HCT116 (cell line): ENCODE measurements at regions not wholly inside any gene's neighbourhood (a gene's known extent, or its start where the extent isn't known, plus 50 kb on each side); places are given as distances from the start of the nearest gene placed in this dataset.

Experiments used
- ATAC-seq: fragments of 200-7000 bp; cut with Tn5 transposase; 2 replicates; pipeline ENCODE4 v1.9.1; 2020; ENCODE audit warnings: mild to moderate bottlenecking, moderate library complexity
- BruUV-seq: library from RNA; stranded (reverse); fragments of 400-500 nt; replicated peaks from 2 replicates; lab custom pipeline; 2021; lab: Mats Ljungman, UMichigan
- CTCF ChIA-PET: fragments of 300-600 bp; sonication (Branson Sonifier 250); formaldehyde crosslinking; loops from one replicate; lab custom pipeline; 2021; ENCODE audit warnings: antibody characterized with exemption; lab: Charles Lee
- POLR2A ChIA-PET: fragments of 300-600, 350-600 bp; sonication (Branson Sonifier 250); formaldehyde crosslinking; loops from one replicate; lab custom pipeline; 2021; ENCODE audit warnings: antibody characterized with exemption; lab: Charles Lee
- RAD21 ChIA-PET, 2 experiments: fragments of 300-600 bp; sonication (Branson Sonifier 250); formaldehyde crosslinking; loops; one replicate each; lab custom pipeline; 2023; ENCODE audit warnings: low total read pairs in 2 of 2; ENCODE audit not compliant: uncharacterized antibody in 2 of 2, unreplicated experiment in 2 of 2, low non-redundant PET in 1 of 2; lab: Charles Lee
- DNase-seq: peaks from one replicate; pipeline ENCODE4 v3.0.0-alpha.2; 2010; ENCODE audit warnings: low read depth, low spot score
- H2AFZ ChIP-seq: fragments of 200-600 bp; shearing (Covaris generic), sonication (generic); 2 replicates; pipeline ENCODE4 v1.6.1; 2017; ENCODE audit warnings: low read depth, mixed run types, mixed read lengths, antibody characterized with exemption, low read length; ENCODE audit not compliant: poor library complexity, severe bottlenecking
- H3K27ac ChIP-seq: 2 replicates; pipeline ENCODE4 v1.5.1; 2012; ENCODE audit warnings: low read depth, low read length
- H3K27me3 ChIP-seq: fragments of 200-600 bp; sonication (generic); 2 replicates; pipeline ENCODE4 v1.6.1; 2016; ENCODE audit warnings: mixed run types, low read length, mixed read lengths; ENCODE audit not compliant: insufficient read depth
- H3K36me3 ChIP-seq, 2 experiments: fragments of 200-500 bp in 1 of 2; fragments of 200-600 bp in 1 of 2; sonication (Bioruptor generic) in 1 of 2; sonication (generic) in 1 of 2; 2 replicates each; pipeline versions ENCODE4 v1.5.1 to v1.6.1; 2014 to 2016; ENCODE audit warnings: low read length in 2 of 2, inconsistent platforms in 1 of 2, mixed read lengths in 1 of 2, mixed run types in 1 of 2; ENCODE audit not compliant: insufficient read depth in 2 of 2, control insufficient read depth in 1 of 2
- H3K4me1 ChIP-seq, 2 experiments: fragments of 200-600 bp in 1 of 2; sonication (generic) in 1 of 2; 2 replicates each; pipeline versions ENCODE4 v1.5.1 to v1.6.1; 2012 to 2017; ENCODE audit warnings: low read length in 2 of 2, inconsistent platforms in 1 of 2, mild to moderate bottlenecking in 1 of 2, mixed read lengths in 1 of 2, mixed run types in 1 of 2, moderate library complexity in 1 of 2; ENCODE audit not compliant: insufficient read depth in 2 of 2, control insufficient read depth in 1 of 2
- H3K4me2 ChIP-seq: fragments of 200-600 bp; sonication (generic); 2 replicates; pipeline ENCODE4 v1.6.1; 2017; ENCODE audit warnings: mixed run types, low read length, mixed read lengths
- H3K4me3 ChIP-seq, 2 experiments: fragments of 200-600 bp in 1 of 2; sonication (generic) in 1 of 2; replicated peaks in 1 of 2; 2 replicates each; pipeline ENCODE4 v1.5.1; 2011 to 2016; ENCODE audit warnings: low read length in 2 of 2, control low read depth in 1 of 2, low read depth in 1 of 2, mild to moderate bottlenecking in 1 of 2, mixed read lengths in 1 of 2, mixed run types in 1 of 2
- H3K79me2 ChIP-seq: fragments of 200-600 bp; sonication (generic); 2 replicates; pipeline ENCODE4 v1.6.1; 2017; ENCODE audit warnings: mild to moderate bottlenecking, mixed run types, low read length, moderate library complexity, mixed read lengths; ENCODE audit not compliant: insufficient read depth
- H3K9ac ChIP-seq: fragments of 200-600 bp; sonication (generic); 2 replicates; pipeline ENCODE4 v1.6.1; 2016; ENCODE audit warnings: low read length, mixed read lengths
- H3K9me2 ChIP-seq: fragments of 200-600 bp; sonication (generic), shearing (Covaris generic); 2 replicates; pipeline ENCODE4 v1.6.1; 2017; ENCODE audit warnings: mixed run types, mild to moderate bottlenecking, moderate library complexity; ENCODE audit not compliant: insufficient read depth
- H3K9me3 ChIP-seq, 2 experiments: fragments of 200-500 bp in 1 of 2; fragments of 200-600 bp in 1 of 2; sonication (Bioruptor generic) in 1 of 2; sonication (generic) in 1 of 2; 2 replicates each; pipeline ENCODE4 v1.6.1; 2014 to 2017; ENCODE audit warnings: low read length in 2 of 2, mixed read lengths in 2 of 2, inconsistent platforms in 1 of 2, low read depth in 1 of 2, mild to moderate bottlenecking in 1 of 2, mixed run types in 1 of 2, moderate library complexity in 1 of 2; ENCODE audit not compliant: control insufficient read depth in 1 of 2, insufficient read depth in 1 of 2
- H4K20me1 ChIP-seq: fragments of 200-600 bp; sonication (generic), shearing (Covaris generic); 2 replicates; pipeline ENCODE4 v1.6.1; 2017; ENCODE audit warnings: mixed run types, mild to moderate bottlenecking, moderate library complexity; ENCODE audit not compliant: insufficient read depth
- ATF3 ChIP-seq: IDR thresholded peaks from 2 replicates; pipeline ENCODE4 v1.6.1; 2012
- CEBPB ChIP-seq: IDR thresholded peaks from 2 replicates; pipeline ENCODE4 v1.6.1; 2012; ENCODE audit warnings: low read depth
- ELF1 ChIP-seq: IDR thresholded peaks from 2 replicates; pipeline ENCODE4 v1.6.1; 2012; ENCODE audit warnings: low read depth, borderline replicate concordance
- EZH2 ChIP-seq: fragments of 200-600 bp; sonication (generic); IDR thresholded peaks from 2 replicates; pipeline ENCODE4 v1.6.1; 2017; ENCODE audit warnings: antibody characterized with exemption, mixed run types
- EZH2phosphoT487 ChIP-seq: fragments of 200-600 bp; IDR thresholded peaks from 2 replicates; pipeline ENCODE4 v1.6.1; 2018; ENCODE audit warnings: antibody characterized with exemption, borderline replicate concordance
- POLR2AphosphoS5 ChIP-seq: IDR thresholded peaks from 2 replicates; pipeline ENCODE4 v1.6.1; 2011; ENCODE audit warnings: mild to moderate bottlenecking, low read depth, low read length, moderate library complexity
- RAD21 ChIP-seq: IDR thresholded peaks from 2 replicates; pipeline ENCODE4 v1.6.1; 2012; ENCODE audit warnings: low read depth, mild to moderate bottlenecking
- REST ChIP-seq: IDR thresholded peaks from 2 replicates; pipeline ENCODE4 v1.6.1; 2012; ENCODE audit warnings: low read depth
- TCF7L2 ChIP-seq: IDR thresholded peaks from 2 replicates; pipeline ENCODE4 v1.7.0; 2011; ENCODE audit warnings: borderline replicate concordance, inconsistent platforms; ENCODE audit not compliant: insufficient read depth, insufficient read length; ENCODE audit errors: extremely low read depth
- YY1 ChIP-seq: IDR thresholded peaks from 2 replicates; pipeline ENCODE4 v1.6.1; 2011; ENCODE audit warnings: low read length, low read depth, moderate library complexity, mild to moderate bottlenecking; ENCODE audit not compliant: insufficient replicate concordance; ENCODE audit errors: extremely low read depth
- ZNF274 ChIP-seq: fragments of 200-500 bp; sonication (Bioruptor generic); IDR thresholded peaks from 2 replicates; pipeline ENCODE4 v1.6.1; 2014; ENCODE audit warnings: mild to moderate bottlenecking, low read depth, low read length, inconsistent platforms
- intact Hi-C: fragments of 100-400 bp; cut with micrococcal nuclease; formaldehyde crosslinking; loops from 2 replicates; pipeline ENCODE4 v1.10.0; 2022

GRCh38 chr21:24076179-24076578, 1531.1 kb downstream of the MRPL39 start:
- intact Hi-C loops, result no loop called here
- no TSS peak for BruUV-seq
- Histone ChIP-seq H3K9me2 (no peaks in the 10 kb centered on the region), H3K27me3 (no peaks in the 10 kb centered on the region), H3K27ac (no peak overlapping the region), H3K79me2 (no peaks in the 10 kb centered on the region), H3K4me1 (no peaks in the 10 kb centered on the region), H3K4me2 (no peak overlapping the region), H3K36me3 (no peaks in the 10 kb centered on the region), H3K9ac (no peak overlapping the region), H3K9me3 (peaks cover 0 to 30% of the 10 kb centered on the region in 2 experiments; a peak in 2 of 4 replicates), H2AFZ (no peak overlapping the region), H3K4me3 (no peak overlapping the region), H4K20me1 (no peaks in the 10 kb centered on the region)
- TF ChIP-seq ATF3 (no peak), ZNF274 (no peak), REST (no peak), ELF1 (no peak), YY1 (no peak), EZH2phosphoT487 (no peak), EZH2 (no peak), CEBPB (no peak), POLR2AphosphoS5 (no peak), TCF7L2 (no peak), RAD21 (no peak)
- DNase-seq (no peak), ATAC-seq (no peak)
- RAD21 ChIA-PET, result no interaction called here
- POLR2A ChIA-PET, result no interaction called here
- CTCF ChIA-PET, result no interaction called here
